A673 (cell line): ENCODE measurements at regions not wholly inside any gene's neighbourhood (a gene's known extent, or its start where the extent isn't known, plus 50 kb on each side); places are given as distances from the start of the nearest gene placed in this dataset.

ENCODE experiments used
- BruUV-seq: library from RNA; stranded (reverse); fragments of 400-500 nt; replicated peaks from 2 replicates; lab custom pipeline; 2021; lab: Mats Ljungman, UMichigan
- CTCF ChIA-PET: fragments of 300-600 bp; sonication (Branson Sonifier 250); formaldehyde crosslinking; loops from one replicate; lab custom pipeline; 2022; ENCODE audit warnings: antibody characterized with exemption; lab: Charles Lee
- POLR2A ChIA-PET: fragments of 300-600 bp; sonication (Branson Sonifier 250); formaldehyde crosslinking; loops from one replicate; lab custom pipeline; 2022; ENCODE audit warnings: antibody characterized with exemption; ENCODE audit not compliant: low non-redundant PET; lab: Charles Lee
- DNase-seq: peaks from one replicate; pipeline ENCODE4 v3.0.0-alpha.2; 2015; ENCODE audit warnings: low spot score
- H3K27ac ChIP-seq: fragments of 200-600 bp; sonication (generic); 2 replicates; pipeline ENCODE4 v1.5.1; 2016; ENCODE audit warnings: mixed run types, low read depth, mild to moderate bottlenecking, mixed read lengths, antibody characterized with exemption, low read length; ENCODE audit not compliant: poor library complexity, severe bottlenecking
- H3K27me3 ChIP-seq: fragments of 200-600 bp; sonication (generic); replicated peaks from 2 replicates; pipeline ENCODE4 v1.6.1; 2017; ENCODE audit warnings: mixed run types, low read depth, mild to moderate bottlenecking, mixed read lengths, antibody characterized with exemption, low read length; ENCODE audit not compliant: insufficient read depth, poor library complexity
- H3K36me3 ChIP-seq: fragments of 200-600 bp; sonication (generic); 2 replicates; pipeline ENCODE4 v1.6.1; 2016; ENCODE audit warnings: mixed run types, mild to moderate bottlenecking, mixed read lengths, antibody characterized with exemption, low read length; ENCODE audit not compliant: insufficient read depth, poor library complexity, severe bottlenecking
- H3K4me1 ChIP-seq: fragments of 200-600 bp; sonication (generic); 2 replicates; pipeline ENCODE4 v1.6.1; 2017; ENCODE audit warnings: mixed run types, mild to moderate bottlenecking, mixed read lengths, antibody characterized with exemption, low read length; ENCODE audit not compliant: insufficient read depth, poor library complexity, severe bottlenecking
- H3K4me3 ChIP-seq: fragments of 200-600 bp; sonication (generic); 2 replicates; pipeline ENCODE4 v1.5.1; 2016; ENCODE audit warnings: low read depth, mixed run types, mild to moderate bottlenecking, mixed read lengths, low read length; ENCODE audit not compliant: poor library complexity, severe bottlenecking
- H3K9me3 ChIP-seq: fragments of 200-600 bp; sonication (generic); 2 replicates; pipeline ENCODE4 v1.6.1; 2016; ENCODE audit warnings: mixed run types, low read depth, mild to moderate bottlenecking, mixed read lengths, antibody characterized with exemption, low read length; ENCODE audit not compliant: poor library complexity, severe bottlenecking
- CTCF ChIP-seq: fragments of 300-800, 200-600 bp; sonication (generic); conservative IDR thresholded peaks from 2 replicates; pipeline ENCODE4 v1.5.1; 2017; ENCODE audit warnings: low read depth, mild to moderate bottlenecking, antibody characterized with exemption, low read length, moderate library complexity, mixed read lengths
- EZH2 ChIP-seq: fragments of 200-600 bp; sonication (generic); IDR thresholded peaks from 2 replicates; pipeline ENCODE4 v1.6.1; 2017; ENCODE audit warnings: borderline replicate concordance, low read depth, mild to moderate bottlenecking, mixed read lengths, antibody characterized with exemption, low read length; ENCODE audit not compliant: poor library complexity, severe bottlenecking
- intact Hi-C: fragments of 100-400 bp; cut with micrococcal nuclease; formaldehyde crosslinking; loops from one replicate; pipeline ENCODE4 v1.10.0; 2022; ENCODE audit not compliant: unreplicated experiment

GRCh38 chr12:125222876-125223275 lies 157.6 kb downstream of the AACS start:
- H3K4me1 ChIP-seq = no peaks in the 10 kb centered on the region
- H3K4me3 ChIP-seq = no peak overlapping the region
- no TSS peak for BruUV-seq
- no peak overlapping the region for H3K27ac ChIP-seq
- peak; percentile 23 for DNase-seq
- intact Hi-C loops = no loop called here
- H3K9me3 ChIP-seq = no peaks in the 10 kb centered on the region
- H3K27me3 ChIP-seq = no peaks in the 10 kb centered on the region
- no peak for TF ChIP-seq CTCF
- ChIA-PET POLR2A (no interaction called here), CTCF (no interaction called here)
- no peaks in the 10 kb centered on the region for H3K36me3 ChIP-seq

GRCh38 chr12:125225641-125226040 lies 160.4 kb downstream of the AACS start:
- ChIA-PET CTCF (no interaction called here), POLR2A (no interaction called here)
- no peak for TF ChIP-seq CTCF
- no peak for TF ChIP-seq EZH2
- BruUV-seq = no TSS peak
- intact Hi-C loops = no loop called here
- no peaks in the 10 kb centered on the region for H3K9me3 ChIP-seq
- DNase-seq = no peak
- no peak overlapping the region for H3K27ac ChIP-seq
- H3K36me3 ChIP-seq = no peaks in the 10 kb centered on the region
- H3K27me3 ChIP-seq = no peaks in the 10 kb centered on the region
- H3K4me3 ChIP-seq = no peak overlapping the region
- H3K4me1 ChIP-seq = no peaks in the 10 kb centered on the region

- H3K36me3 ChIP-seq = no peaks in the 10 kb centered on the region
- DNase-seq = peak; percentile 25
- no peaks in the 10 kb centered on the region for H3K27me3 ChIP-seq
- ChIA-PET POLR2A (no interaction called here), CTCF (no interaction called here)
- H3K9me3 ChIP-seq = no peaks in the 10 kb centered on the region
- no peaks in the 10 kb centered on the region for H3K4me1 ChIP-seq
- TF ChIP-seq CTCF = no peak
- TF ChIP-seq EZH2 = no peak
- BruUV-seq = no TSS peak
- intact Hi-C loops = no loop called here
- no peak overlapping the region for H3K4me3 ChIP-seq
- no peak overlapping the region for H3K27ac ChIP-seq
Measured at GRCh38 chr12:125228519-125229260, 163.5 kb downstream of the AACS start.
